GM12878 (cell line): ENCODE measurements at regions not wholly inside any gene's neighbourhood (a gene's known extent, or its start where the extent isn't known, plus 50 kb on each side); places are given as distances from the start of the nearest gene placed in this dataset.

Experiments
- ATAC-seq: fragments of 200-7000 bp; cut with Tn5 transposase; 3 replicates; pipeline ENCODE4 v1.9.1; 2020; ENCODE audit warnings: mild to moderate bottlenecking, moderate library complexity
- BruUV-seq: library from RNA; stranded (reverse); fragments of 400-500 nt; replicated peaks from 2 replicates; lab custom pipeline; 2021; lab: Mats Ljungman, UMichigan
- CTCF ChIA-PET: fragments of 300-600 bp; sonication (Branson Sonifier 250); formaldehyde crosslinking; extraction: SDS; loops from one replicate; lab custom pipeline; 2021; ENCODE audit warnings: inconsistent platforms; lab: Yijun Ruan, JAX
- POLR2A ChIA-PET: fragments of 350-600 bp; formaldehyde crosslinking; extraction: SDS; loops from one replicate; lab custom pipeline; 2021; ENCODE audit warnings: inconsistent platforms; lab: Charles Lee
- RAD21 ChIA-PET: fragments of 300-600 bp; sonication (Branson Sonifier 250); formaldehyde crosslinking; loops from one replicate; lab custom pipeline; 2023; ENCODE audit warnings: antibody characterized with exemption; ENCODE audit not compliant: unreplicated experiment; lab: Charles Lee
- SMC1A ChIA-PET: fragments of 300-600 bp; sonication (Branson Sonifier 250); formaldehyde crosslinking; loops from one replicate; lab custom pipeline; 2023; ENCODE audit not compliant: unreplicated experiment, uncharacterized antibody; lab: Charles Lee
- DNase-seq: peaks from one replicate; pipeline ENCODE4 v3.0.0-alpha.2; 2011; ENCODE audit warnings: low read depth, low spot score
- FAIRE-seq: peaks from 3 replicates; lab custom pipeline; 2011; peaks lifted over from hg19 to GRCh38; lab: Jason Lieb, UNC
- H2AFZ ChIP-seq: 2 replicates; pipeline ENCODE4 v1.6.0; 2011; ENCODE audit warnings: low read depth, low read length, control low read depth; ENCODE audit not compliant: control insufficient read depth
- H3K27ac ChIP-seq: 2 replicates; pipeline ENCODE4 v1.5.1; 2011; ENCODE audit warnings: control low read depth; ENCODE audit not compliant: control insufficient read depth, insufficient read depth
- H3K27me3 ChIP-seq, 2 experiments: replicated peaks in 1 of 2; 2 replicates each; pipeline versions ENCODE4 v1.6.0 to v1.6.1; 2011; ENCODE audit warnings: low read length in 1 of 2; ENCODE audit not compliant: control insufficient read depth in 2 of 2, insufficient read depth in 2 of 2
- H3K36me3 ChIP-seq, 2 experiments: 2 replicates each; pipeline ENCODE4 v1.5.1; 2011; ENCODE audit warnings: low read length in 1 of 2; ENCODE audit not compliant: control insufficient read depth in 2 of 2, insufficient read depth in 2 of 2
- H3K4me1 ChIP-seq: 2 replicates; pipeline ENCODE4 v1.6.1; 2011; ENCODE audit warnings: mild to moderate bottlenecking, low read length, moderate library complexity, mixed read lengths; ENCODE audit not compliant: control insufficient read depth, insufficient read depth
- H3K4me2 ChIP-seq: 2 replicates; pipeline ENCODE4 v1.6.0; 2011; ENCODE audit warnings: control low read depth; ENCODE audit not compliant: control insufficient read depth, insufficient read depth
- H3K4me3 ChIP-seq: fragments of 200-600 bp; sonication (generic); 2 replicates; pipeline ENCODE4 v1.5.1; 2016
- H3K79me2 ChIP-seq: 2 replicates; pipeline ENCODE4 v1.6.0; 2011; ENCODE audit warnings: low read length; ENCODE audit not compliant: control insufficient read depth, insufficient read depth
- H3K9ac ChIP-seq: 2 replicates; pipeline ENCODE4 v1.8.0; 2011; ENCODE audit warnings: low read length, control low read depth, mixed read lengths; ENCODE audit not compliant: control insufficient read depth, insufficient read depth
- H3K9me3 ChIP-seq: replicated peaks from 3 replicates; pipeline ENCODE4 v1.5.1; 2011; ENCODE audit warnings: mild to moderate bottlenecking, low read length; ENCODE audit not compliant: control insufficient read depth, insufficient read depth
- H4K20me1 ChIP-seq: 2 replicates; pipeline ENCODE4 v1.6.0; 2011; ENCODE audit not compliant: control insufficient read depth, insufficient read depth
- CHD2 ChIP-seq: IDR thresholded peaks from 2 replicates; pipeline ENCODE4 v1.6.1; 2011; ENCODE audit warnings: low read depth, low read length, improper control_type of control experiment, borderline replicate concordance
- HSF1 ChIP-seq: fragments of 150-350 bp; IDR thresholded peaks from 2 replicates; pipeline ENCODE4 v1.6.1; 2014; ENCODE audit warnings: mild to moderate bottlenecking, low read depth, low read length
- IKZF1 ChIP-seq: fragments of 450-650 bp; conservative IDR thresholded peaks from 2 replicates; pipeline ENCODE4 v1.6.1; 2017; ENCODE audit warnings: antibody characterized with exemption, mild to moderate bottlenecking
- JUNB ChIP-seq: IDR thresholded peaks from 2 replicates; pipeline ENCODE4 v1.6.1; 2016; ENCODE audit warnings: antibody characterized with exemption, mild to moderate bottlenecking
- KLF5 ChIP-seq: fragments of 450-650 bp; IDR thresholded peaks from 2 replicates; pipeline ENCODE4 v1.6.1; 2014; ENCODE audit warnings: mild to moderate bottlenecking; ENCODE audit not compliant: partially characterized antibody
- MAX ChIP-seq: IDR thresholded peaks from 2 replicates; pipeline ENCODE4 v1.6.1; 2012; ENCODE audit warnings: low read depth, low read length, improper control_type of control experiment
- NFIC ChIP-seq: IDR thresholded peaks from 2 replicates; pipeline ENCODE4 v1.6.1; 2012; ENCODE audit warnings: low read depth, mild to moderate bottlenecking, inconsistent platforms, low read length, moderate library complexity
- NRF1 ChIP-seq: conservative IDR thresholded peaks from 2 replicates; pipeline ENCODE4 v1.6.1; 2011; ENCODE audit warnings: mild to moderate bottlenecking, low read depth, low read length, improper control_type of control experiment
- RUNX3 ChIP-seq: IDR thresholded peaks from 2 replicates; pipeline ENCODE4 v1.6.1; 2012; ENCODE audit warnings: low read length, inconsistent platforms
- SMAD1 ChIP-seq: fragments of 450-650 bp; IDR thresholded peaks from 2 replicates; pipeline ENCODE4 v1.6.1; 2018; ENCODE audit warnings: mild to moderate bottlenecking, low read depth; ENCODE audit not compliant: partially characterized antibody
- SMARCA5 ChIP-seq: fragments of 450-650 bp; IDR thresholded peaks from 2 replicates; pipeline ENCODE4 v1.6.1; 2017; ENCODE audit warnings: mild to moderate bottlenecking
- SREBF2 ChIP-seq: IDR thresholded peaks from 2 replicates; pipeline ENCODE4 v1.6.1; 2012; ENCODE audit warnings: mild to moderate bottlenecking, low read length
- TCF7 ChIP-seq: IDR thresholded peaks from 2 replicates; pipeline ENCODE4 v1.6.1; 2014; ENCODE audit warnings: antibody characterized with exemption, borderline replicate concordance
- ZNF274 ChIP-seq: IDR thresholded peaks from one replicate; pipeline ENCODE4 v1.8.0; 2011; ENCODE audit not compliant: insufficient read length, insufficient read depth
- WGBS: methylation state at CpG from one replicate; pipeline ENCODE4 v1.1.6; 2016; ENCODE audit warnings: low lambda C conversion rate; ENCODE audit not compliant: insufficient replicate concordance, insufficient coverage; ENCODE audit errors: missing lambda C conversion rate; 5-methylcytosine and 5-hydroxymethylcytosine counted together
- in situ Hi-C: fragments of 300-500 bp; cut with MboI; formaldehyde crosslinking; loops from 9 replicates; pipeline ENCODE4 v1.14.3; 2018; ENCODE audit warnings: mixed read lengths
- intact Hi-C: fragments of 100-400 bp; cut with micrococcal nuclease; formaldehyde crosslinking; loops from one replicate; pipeline ENCODE4 v1.14.2; 2022; ENCODE audit not compliant: unreplicated experiment
- TF ChIP-seq, protein P1 (sequence below): fragments of 450-650 bp; IDR thresholded peaks from 2 replicates; pipeline ENCODE4 v1.6.1; 2017; ENCODE audit warnings: mild to moderate bottlenecking, low read depth, inconsistent platforms; ENCODE audit not compliant: poor library complexity, severe bottlenecking
- TF ChIP-seq, protein P2 (sequence below), 3 experiments: IDR thresholded peaks in 2 of 3; conservative IDR thresholded peaks in 1 of 3; 2 replicates each; pipeline ENCODE4 v1.5.1; 2011; ENCODE audit warnings: low read depth in 3 of 3, low read length in 3 of 3, mild to moderate bottlenecking in 3 of 3, control low read depth in 2 of 3, moderate library complexity in 2 of 3, inconsistent platforms in 1 of 3, mixed read lengths in 1 of 3; ENCODE audit not compliant: control insufficient read depth in 2 of 3, insufficient read depth in 1 of 3; ENCODE audit errors: extremely low read depth in 1 of 3
- TF ChIP-seq, protein P3 (sequence below): IDR thresholded peaks from 2 replicates; pipeline ENCODE4 v1.6.1; 2011; ENCODE audit warnings: low read depth, mild to moderate bottlenecking, low read length, moderate library complexity, borderline replicate concordance; ENCODE audit errors: extremely low read depth

GRCh38 chr11:71170624-71171423, 81.6 kb downstream of the SHANK2 start (continued):
- TF ChIP-seq, protein P1, sequence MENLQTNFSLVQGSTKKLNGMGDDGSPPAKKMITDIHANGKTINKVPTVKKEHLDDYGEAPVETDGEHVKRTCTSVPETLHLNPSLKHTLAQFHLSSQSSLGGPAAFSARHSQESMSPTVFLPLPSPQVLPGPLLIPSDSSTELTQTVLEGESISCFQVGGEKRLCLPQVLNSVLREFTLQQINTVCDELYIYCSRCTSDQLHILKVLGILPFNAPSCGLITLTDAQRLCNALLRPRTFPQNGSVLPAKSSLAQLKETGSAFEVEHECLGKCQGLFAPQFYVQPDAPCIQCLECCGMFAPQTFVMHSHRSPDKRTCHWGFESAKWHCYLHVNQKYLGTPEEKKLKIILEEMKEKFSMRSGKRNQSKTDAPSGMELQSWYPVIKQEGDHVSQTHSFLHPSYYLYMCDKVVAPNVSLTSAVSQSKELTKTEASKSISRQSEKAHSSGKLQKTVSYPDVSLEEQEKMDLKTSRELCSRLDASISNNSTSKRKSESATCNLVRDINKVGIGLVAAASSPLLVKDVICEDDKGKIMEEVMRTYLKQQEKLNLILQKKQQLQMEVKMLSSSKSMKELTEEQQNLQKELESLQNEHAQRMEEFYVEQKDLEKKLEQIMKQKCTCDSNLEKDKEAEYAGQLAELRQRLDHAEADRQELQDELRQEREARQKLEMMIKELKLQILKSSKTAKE = no peak
- TF ChIP-seq HSF1 (no peak), ZNF274 (no peak), RUNX3 (no peak), NFIC (no peak), CHD2 (no peak)

- ChIA-PET SMC1A (interaction anchor here (0.6 to 1.2 kb wide), 3 partner anchors 10 to 33 kb away, joined by 3 to 4 read pairs (median 4); no protein-coding TSS in a partner anchor), CTCF (no interaction called here), POLR2A (no interaction called here), RAD21 (no interaction called here)
- H3K9me3 ChIP-seq = no peaks in the 10 kb centered on the region
- WGBS = 22% methylated on average over 5 of the region's 8 CpGs
- no peaks in the 10 kb centered on the region for H3K27me3 ChIP-seq
- H4K20me1 ChIP-seq = no peaks in the 10 kb centered on the region
- H3K79me2 ChIP-seq = no peaks in the 10 kb centered on the region
- H2AFZ ChIP-seq = no peak overlapping the region
- intact Hi-C loops = no loop called here
- H3K36me3 ChIP-seq = no peaks in the 10 kb centered on the region
- in situ Hi-C loops = no loop called here
- no peak for ATAC-seq
- H3K4me2 ChIP-seq = no peak overlapping the region
- H3K4me1 ChIP-seq = no peaks in the 10 kb centered on the region
- no TSS peak for BruUV-seq
- DNase-seq = no peak
- H3K4me3 ChIP-seq = no peak overlapping the region
- no peak overlapping the region for H3K27ac ChIP-seq
- H3K9ac ChIP-seq = no peak overlapping the region
- FAIRE-seq = no peak
- TF ChIP-seq, protein P2, sequence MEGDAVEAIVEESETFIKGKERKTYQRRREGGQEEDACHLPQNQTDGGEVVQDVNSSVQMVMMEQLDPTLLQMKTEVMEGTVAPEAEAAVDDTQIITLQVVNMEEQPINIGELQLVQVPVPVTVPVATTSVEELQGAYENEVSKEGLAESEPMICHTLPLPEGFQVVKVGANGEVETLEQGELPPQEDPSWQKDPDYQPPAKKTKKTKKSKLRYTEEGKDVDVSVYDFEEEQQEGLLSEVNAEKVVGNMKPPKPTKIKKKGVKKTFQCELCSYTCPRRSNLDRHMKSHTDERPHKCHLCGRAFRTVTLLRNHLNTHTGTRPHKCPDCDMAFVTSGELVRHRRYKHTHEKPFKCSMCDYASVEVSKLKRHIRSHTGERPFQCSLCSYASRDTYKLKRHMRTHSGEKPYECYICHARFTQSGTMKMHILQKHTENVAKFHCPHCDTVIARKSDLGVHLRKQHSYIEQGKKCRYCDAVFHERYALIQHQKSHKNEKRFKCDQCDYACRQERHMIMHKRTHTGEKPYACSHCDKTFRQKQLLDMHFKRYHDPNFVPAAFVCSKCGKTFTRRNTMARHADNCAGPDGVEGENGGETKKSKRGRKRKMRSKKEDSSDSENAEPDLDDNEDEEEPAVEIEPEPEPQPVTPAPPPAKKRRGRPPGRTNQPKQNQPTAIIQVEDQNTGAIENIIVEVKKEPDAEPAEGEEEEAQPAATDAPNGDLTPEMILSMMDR (IDR thresholded peaks at IDR 0.05 in 2 of 3, conservative IDR thresholded peaks at IDR 0.05 in 1 of 3; ENCODE audit: control insufficient read depth in 2 of 3, extremely low read depth in 1 of 3, insufficient read depth in 1 of 3, low read depth in 3 of 3, low read length in 3 of 3) = no peak
- TF ChIP-seq MAX (no peak), TCF7 (no peak), SMAD1 (no peak), SMARCA5 (no peak), NRF1 (no peak), SREBF2 (no peak), KLF5 (no peak), IKZF1 (no peak), JUNB (no peak)
- TF ChIP-seq, protein P3, sequence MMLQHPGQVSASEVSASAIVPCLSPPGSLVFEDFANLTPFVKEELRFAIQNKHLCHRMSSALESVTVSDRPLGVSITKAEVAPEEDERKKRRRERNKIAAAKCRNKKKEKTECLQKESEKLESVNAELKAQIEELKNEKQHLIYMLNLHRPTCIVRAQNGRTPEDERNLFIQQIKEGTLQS = no peak
Measured at GRCh38 chr11:71169313-71169712, 83.1 kb downstream of the SHANK2 start.
